ENCODE measurements at regions not wholly inside any gene's neighbourhood (a gene's known extent, or its start where the extent isn't known, plus 50 kb on each side); places are given as distances from the start of the nearest gene placed in this dataset.
"Not testable (repeated sequence)": the region's sequence is repeated elsewhere in the genome, so short reads cannot be mapped to it uniquely, and the experiment has no call there.

- not testable (repeated sequence) for DNase-seq (ENCODE audit: extremely low read depth, low read depth); H3K4me3 ChIP-seq (replicated peaks; ENCODE audit: low read depth, low read length)
- TF ChIP-seq, protein P1, sequence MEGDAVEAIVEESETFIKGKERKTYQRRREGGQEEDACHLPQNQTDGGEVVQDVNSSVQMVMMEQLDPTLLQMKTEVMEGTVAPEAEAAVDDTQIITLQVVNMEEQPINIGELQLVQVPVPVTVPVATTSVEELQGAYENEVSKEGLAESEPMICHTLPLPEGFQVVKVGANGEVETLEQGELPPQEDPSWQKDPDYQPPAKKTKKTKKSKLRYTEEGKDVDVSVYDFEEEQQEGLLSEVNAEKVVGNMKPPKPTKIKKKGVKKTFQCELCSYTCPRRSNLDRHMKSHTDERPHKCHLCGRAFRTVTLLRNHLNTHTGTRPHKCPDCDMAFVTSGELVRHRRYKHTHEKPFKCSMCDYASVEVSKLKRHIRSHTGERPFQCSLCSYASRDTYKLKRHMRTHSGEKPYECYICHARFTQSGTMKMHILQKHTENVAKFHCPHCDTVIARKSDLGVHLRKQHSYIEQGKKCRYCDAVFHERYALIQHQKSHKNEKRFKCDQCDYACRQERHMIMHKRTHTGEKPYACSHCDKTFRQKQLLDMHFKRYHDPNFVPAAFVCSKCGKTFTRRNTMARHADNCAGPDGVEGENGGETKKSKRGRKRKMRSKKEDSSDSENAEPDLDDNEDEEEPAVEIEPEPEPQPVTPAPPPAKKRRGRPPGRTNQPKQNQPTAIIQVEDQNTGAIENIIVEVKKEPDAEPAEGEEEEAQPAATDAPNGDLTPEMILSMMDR (IDR thresholded peaks at IDR 0.05; ENCODE audit: low read depth, low read length, missing control alignments), result peak; percentile 23
Measured at GRCh38 chr14:106626942-106627588, 1100.7 kb downstream of the TMEM121 start.

- TF ChIP-seq, protein P1 (IDR thresholded peaks at IDR 0.05; ENCODE audit: low read depth, low read length, missing control alignments), result no peak
- DNase-seq (ENCODE audit: extremely low read depth, low read depth), result no peak
- no peak overlapping the region for H3K4me3 ChIP-seq (replicated peaks; ENCODE audit: low read depth, low read length)
Measured at GRCh38 chr14:106631879-106632278, 1105.5 kb downstream of the TMEM121 start.

DNA sequence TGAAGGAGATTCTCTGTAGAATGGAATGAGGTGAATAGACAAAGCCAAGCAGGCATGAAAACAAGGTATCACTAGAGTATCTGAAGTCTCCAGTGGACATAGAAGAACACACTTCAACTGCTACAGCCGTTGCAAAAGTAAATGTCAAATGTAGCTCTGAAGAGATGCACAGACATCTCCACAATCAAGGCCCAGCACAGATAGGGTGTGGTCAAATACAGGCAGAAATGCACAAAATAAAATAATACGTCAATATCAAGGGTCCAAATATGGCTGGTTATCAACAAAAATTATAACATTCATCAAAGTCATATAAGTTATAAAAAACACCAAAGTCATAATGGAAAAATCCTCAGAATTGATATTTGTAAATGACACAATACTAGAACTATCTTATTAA lies 1107.3 kb downstream of the TMEM121 start:
- TF ChIP-seq, protein P1 (IDR thresholded peaks at IDR 0.05; ENCODE audit: low read depth, low read length, missing control alignments), result no peak
- DNase-seq (ENCODE audit: extremely low read depth, low read depth), result no peak
- no peak overlapping the region for H3K4me3 ChIP-seq (replicated peaks; ENCODE audit: low read depth, low read length)

- no peak for DNase-seq (ENCODE audit: extremely low read depth, low read depth)
- TF ChIP-seq, protein P1 (IDR thresholded peaks at IDR 0.05; ENCODE audit: low read depth, low read length, missing control alignments), result no peak
- H3K4me3 ChIP-seq (replicated peaks; ENCODE audit: low read depth, low read length), result no peak overlapping the region
Measured at GRCh38 chr14:106635569-106635968, 1109.2 kb downstream of the TMEM121 start.

GRCh38 chr14:106638786-106639452 lies 1112.5 kb downstream of the TMEM121 start:
- DNase-seq (ENCODE audit: extremely low read depth, low read depth); H3K4me3 ChIP-seq (replicated peaks; ENCODE audit: low read depth, low read length): not testable (repeated sequence)

DNA sequence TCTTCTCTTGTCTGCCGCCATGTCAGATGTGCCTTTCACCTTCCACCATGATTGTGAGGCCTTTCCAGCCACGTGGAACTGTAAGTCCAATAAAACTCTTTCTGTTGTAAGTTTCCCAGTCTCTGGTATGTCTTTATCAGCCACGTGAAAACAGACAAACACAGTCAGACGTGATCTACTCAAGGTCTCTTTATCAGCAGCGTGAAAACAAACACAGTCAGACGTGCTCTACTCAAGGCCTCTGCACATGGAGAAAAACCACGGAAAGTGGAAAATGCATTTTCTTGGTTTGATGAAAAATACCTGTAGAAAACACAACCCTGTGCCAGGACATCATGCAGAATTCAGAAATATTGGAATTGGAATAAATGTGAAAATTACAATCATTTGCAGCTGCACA lies 1115.7 kb downstream of the TMEM121 start:
- TF ChIP-seq, protein P1 (IDR thresholded peaks at IDR 0.05; ENCODE audit: low read depth, low read length, missing control alignments), result no peak
- no peak for DNase-seq (ENCODE audit: extremely low read depth, low read depth)

DNA sequence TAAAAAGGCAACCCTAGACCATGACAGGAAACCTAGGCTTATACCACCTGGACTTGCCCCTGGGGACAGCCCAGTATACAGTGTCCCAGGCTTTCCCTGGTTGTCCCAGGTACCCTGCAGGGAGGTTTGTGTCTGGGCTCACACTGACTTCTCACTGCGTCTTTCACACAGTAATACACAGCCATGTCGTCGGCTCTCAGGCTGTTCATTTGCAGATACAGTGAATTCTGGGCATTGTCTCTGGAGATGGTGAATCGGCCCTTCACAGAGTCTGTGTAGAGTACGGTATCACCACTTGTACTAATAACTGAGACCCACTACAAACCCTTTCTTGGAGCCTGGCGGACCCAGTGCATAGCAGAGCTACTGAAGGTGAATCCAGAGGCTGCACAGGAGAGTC lies 1116.6 kb downstream of the TMEM121 start:
- not testable (repeated sequence) for DNase-seq (ENCODE audit: extremely low read depth, low read depth)

More for the DNA sequence above, 1115.7 kb downstream of the TMEM121 start:
- H3K4me3 ChIP-seq (replicated peaks; ENCODE audit: low read depth, low read length), result no peak overlapping the region

DNA sequence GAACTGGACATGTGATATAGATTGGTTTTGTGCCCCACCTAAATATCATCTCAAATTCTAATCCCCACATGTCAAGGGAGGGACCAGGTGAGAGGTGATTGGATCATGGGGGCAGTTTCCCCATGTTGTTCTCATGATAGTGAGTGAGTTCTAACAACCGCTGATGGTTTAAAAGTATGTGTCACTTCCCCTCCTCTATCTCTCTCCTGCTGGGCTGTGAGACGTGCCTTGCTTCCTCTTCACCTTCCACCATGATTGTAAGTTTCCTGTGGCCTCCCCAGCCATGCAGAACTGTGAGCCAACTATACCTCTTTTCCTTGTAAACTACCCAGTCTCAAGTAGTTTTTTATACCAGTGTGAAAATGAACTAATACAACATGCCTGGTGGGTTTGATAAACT lies 1122.5 kb downstream of the TMEM121 start:
- not testable (repeated sequence) for H3K4me3 ChIP-seq (replicated peaks; ENCODE audit: low read depth, low read length); DNase-seq (ENCODE audit: extremely low read depth, low read depth)

More for the DNA sequence above, 1116.6 kb downstream of the TMEM121 start:
- H3K4me3 ChIP-seq (replicated peaks; ENCODE audit: low read depth, low read length), result not testable (repeated sequence)

Measured in HFF-Myc (cell line).